ENCODE measurements at regions not wholly inside any gene's neighbourhood (a gene's known extent, or its start where the extent isn't known, plus 50 kb on each side); places are given as distances from the start of the nearest gene placed in this dataset.
"Not testable (repeated sequence)": the region's sequence is repeated elsewhere in the genome, so short reads cannot be mapped to it uniquely, and the experiment has no call there.

DNA sequence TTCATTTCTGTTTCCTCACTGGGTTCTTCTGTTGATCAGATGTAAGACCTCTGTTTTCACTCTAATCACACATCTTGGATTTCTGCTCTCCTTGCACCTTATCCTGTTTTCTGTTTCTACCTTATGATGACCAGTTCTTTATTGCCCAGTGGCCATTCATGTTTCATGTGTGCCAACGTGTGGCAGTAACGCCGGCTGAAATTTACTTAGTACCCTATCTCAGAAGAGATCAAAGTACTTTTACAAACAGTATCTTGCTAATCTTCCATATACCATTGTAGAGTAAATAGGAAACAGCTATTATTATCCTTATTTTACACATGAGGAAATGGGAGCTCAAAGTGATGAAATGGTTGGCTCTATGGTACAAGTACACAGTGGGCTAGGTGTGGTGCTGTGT is 74.0 kb downstream of the GATA3 start:
- no peak for DNase-seq (ENCODE audit: low read depth)

DNA sequence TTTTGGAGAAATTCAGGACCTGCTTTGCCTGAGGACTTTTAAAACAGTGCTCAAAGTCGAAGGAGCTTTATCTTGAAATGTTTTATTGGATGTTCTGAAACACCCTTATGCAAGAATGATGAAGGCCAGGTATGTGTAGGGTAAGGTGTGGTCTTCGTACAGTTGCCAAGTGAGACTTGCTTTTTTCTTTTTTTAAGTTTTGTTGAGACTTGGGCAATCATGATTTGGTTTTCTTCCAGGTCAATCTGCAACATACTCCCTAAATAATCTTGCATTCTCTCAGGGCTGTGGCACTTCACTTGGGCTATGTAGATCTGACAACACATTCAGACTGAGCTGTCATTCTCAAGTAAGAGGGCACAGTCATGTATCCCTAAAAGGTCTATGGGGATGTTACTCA is 75.0 kb downstream of the GATA3 start:
- no peak for DNase-seq (ENCODE audit: low read depth)

DNA sequence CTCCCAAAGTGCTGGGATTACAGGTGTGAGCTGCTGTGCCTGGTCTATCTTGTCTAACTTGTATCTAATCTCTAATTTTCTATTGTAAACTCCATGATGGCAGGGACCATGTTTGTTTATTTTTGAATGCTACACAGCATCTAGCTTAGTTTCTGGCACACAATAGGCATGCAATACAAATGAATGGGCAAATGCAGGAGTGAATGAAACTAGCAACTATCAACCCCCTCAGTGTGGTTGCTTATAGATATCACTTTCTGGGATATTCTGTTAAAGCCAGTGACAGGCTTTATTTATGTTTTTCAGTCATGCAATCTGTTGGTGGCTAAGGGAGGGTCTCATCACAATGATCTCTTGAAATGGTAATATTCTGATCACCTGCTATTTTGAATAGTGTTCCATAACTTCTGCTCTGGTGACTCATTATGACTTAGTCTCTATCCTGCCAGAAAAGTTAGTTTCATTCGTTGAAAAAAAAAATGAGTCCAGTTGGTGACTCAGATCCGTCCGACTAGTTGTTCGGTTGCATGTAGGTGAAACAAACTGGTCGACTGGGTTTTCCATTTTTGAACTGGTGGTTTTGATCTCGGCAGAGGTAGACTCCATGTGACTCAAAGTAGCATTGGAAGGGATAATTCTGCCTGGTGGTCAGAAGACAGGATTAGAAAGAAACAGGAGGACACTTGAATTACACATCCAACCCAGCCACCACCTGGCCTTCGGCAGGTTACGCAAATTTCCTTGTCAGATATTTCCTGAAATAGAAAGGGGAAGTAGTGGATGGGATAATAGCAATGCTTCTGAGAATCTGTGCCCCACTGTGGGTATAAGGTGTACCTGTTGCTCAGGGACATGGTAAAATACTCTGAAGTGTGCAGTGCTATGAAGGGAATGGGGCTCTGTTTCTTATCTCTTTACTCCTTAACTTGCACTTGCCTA is 76.8 kb downstream of the GATA3 start:
- DNase-seq (ENCODE audit: low read depth), result peak; percentile 29

DNA sequence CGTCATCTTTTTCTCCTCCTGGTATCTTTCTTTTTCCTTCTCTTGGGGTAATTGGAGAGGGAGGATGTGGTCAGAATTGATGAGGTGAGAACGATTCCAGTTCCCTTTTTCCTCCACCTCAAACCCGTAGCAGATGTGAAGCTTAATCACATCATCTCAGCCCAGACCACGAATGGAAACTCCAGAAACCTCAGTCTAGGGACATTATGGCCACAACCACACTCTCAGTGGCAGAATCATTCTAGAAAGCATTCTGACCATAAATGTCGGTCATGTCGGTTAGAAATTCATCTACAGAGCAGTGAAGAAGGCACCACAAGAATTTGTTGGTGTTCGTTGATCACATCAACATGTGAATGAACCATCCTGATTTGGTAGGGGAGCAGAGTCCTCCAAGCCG is 78.7 kb downstream of the GATA3 start:
- DNase-seq (ENCODE audit: low read depth), result peak; percentile 52

DNA sequence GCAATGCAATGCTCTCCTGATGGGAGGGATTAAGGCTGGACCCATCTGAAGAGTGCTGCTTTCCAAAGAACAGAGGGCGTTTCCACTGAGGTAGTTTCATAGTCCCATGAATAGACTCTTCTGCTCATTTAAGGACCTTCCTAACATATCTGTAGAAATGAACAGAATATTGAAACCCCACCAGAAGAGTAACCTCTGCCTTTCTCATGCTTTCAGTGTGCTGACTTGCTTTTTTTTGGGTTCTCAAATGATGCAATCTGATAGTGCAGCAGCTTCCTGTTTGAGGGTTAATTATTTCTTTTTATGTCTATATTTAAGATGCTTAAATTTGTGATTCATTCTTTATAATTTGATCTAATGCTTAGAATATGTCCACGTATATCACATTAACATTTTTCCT is 82.2 kb downstream of the GATA3 start:
- no peak for DNase-seq (ENCODE audit: low read depth)

DNA sequence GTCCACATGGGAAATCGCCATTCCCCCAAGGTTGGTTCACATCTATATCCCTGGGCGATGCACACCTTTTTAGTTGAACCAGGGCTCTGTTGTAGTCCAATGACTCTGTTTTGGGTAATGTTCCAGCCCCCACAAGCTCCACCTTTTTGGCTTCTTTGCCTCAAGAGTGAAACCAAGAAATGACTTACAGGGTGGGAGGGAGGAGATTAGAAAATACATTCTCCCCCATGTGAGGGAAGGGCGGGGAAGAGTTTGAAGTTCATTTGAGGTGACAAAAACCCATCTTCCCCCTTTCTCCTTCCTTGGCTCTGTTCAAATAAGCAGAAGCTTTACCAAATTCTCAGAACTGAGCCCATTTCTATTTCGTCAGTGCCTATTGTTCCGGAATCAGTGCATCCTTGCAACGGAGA is 82.8 kb downstream of the GATA3 start:
- DNase-seq (ENCODE audit: low read depth), result peak; percentile 31

DNA sequence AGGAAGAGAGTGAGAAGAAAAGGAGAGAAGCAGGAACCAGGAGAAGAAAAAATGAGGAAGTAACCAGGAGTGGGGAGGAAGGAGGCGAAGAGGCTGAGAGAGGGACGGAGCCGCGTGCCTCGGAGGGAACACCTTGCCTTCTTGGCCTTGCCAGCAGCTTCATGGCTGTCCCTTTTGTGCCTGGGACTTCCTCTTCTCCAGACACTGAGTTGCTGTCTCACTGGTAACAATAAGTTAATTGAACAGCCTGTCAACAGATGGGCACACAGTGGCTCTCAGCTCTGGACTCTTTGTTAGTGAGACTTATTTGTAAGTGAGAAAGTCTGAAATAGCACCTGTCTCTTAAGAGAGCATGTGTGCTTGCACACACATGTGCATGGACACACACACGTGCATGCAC is 83.2 kb downstream of the GATA3 start:
- DNase-seq (ENCODE audit: low read depth), result peak; percentile 15

DNA sequence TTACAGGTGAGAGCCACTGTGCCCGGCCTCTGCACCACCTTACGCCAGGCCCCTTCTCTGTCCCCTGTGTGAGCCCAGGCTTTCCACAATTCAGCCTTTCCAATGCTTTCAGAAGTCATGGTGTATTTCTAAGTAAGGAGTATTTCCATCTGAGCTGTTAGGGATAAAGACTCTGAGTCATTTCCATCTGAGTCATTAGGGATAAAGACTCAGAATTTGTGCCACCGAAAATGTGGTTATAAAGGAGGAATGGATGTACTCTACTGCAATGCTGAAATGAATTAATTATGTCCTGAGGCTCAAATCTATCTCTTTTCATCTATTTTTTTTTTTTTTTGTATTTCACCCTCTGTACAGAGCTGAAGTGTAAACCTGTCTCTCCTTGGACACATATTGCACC is 84.0 kb downstream of the GATA3 start:
- DNase-seq (ENCODE audit: low read depth), result no peak

DNA sequence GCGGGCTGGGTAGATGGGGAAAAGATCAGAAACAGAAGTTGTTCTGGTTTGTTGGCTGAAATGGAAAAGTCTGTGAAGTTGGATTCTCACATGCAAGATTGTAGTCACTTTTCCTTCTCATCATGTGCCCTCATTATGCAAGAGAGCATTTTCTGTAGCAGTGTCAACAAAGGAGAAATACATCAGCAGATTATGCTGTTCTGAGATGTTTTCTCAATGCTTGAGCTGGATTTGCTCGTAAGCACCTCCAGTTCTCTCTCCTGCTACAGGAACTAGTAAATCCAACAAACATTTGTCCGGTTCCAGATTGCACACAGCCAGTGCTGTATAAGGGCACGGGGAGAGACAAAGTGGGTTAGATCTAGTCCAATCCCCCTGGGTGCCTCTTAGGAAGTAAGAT is 90.0 kb downstream of the GATA3 start:
- no peak for DNase-seq (ENCODE audit: low read depth)

DNA sequence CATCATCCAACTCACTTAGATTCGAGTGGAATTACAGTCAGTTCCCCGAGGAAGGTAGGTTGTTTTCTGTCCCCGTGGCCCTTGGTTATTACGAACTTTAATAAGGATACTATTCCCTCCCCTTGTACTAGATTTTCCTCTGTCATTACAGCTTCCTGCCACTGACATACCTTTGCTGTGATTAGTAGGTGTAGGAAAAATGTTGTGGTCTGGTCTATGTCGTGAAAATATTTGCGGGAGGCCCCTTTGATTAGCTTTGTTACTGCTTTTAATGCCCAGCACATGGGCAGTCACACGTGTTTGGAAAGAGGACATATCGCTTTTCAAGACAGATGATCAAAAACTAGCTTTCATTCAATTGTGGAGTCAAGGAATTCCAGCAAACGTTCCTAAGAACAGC is 92.2 kb downstream of the GATA3 start:
- DNase-seq (ENCODE audit: low read depth), result no peak

DNA sequence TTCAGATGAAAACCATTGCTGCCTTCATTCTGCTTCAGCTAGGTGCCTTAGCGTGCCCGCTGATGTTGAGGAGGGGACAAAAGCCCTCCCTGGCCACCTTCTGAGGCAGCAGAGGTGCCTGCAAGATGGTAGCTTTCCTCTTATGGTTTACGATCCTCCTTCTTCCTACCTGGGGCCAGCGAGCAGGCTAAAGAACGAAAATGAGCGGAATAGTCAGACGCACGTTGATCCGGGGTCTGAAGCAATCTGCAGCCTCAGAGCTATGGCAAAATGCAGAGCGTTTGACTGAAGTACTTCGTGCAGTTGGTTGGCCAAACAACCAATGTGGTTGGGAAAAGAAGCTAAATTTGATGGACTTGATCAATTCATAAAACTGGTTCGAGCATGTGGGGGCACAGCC is 95.5 kb downstream of the GATA3 start:
- DNase-seq (ENCODE audit: low read depth), result no peak

DNA sequence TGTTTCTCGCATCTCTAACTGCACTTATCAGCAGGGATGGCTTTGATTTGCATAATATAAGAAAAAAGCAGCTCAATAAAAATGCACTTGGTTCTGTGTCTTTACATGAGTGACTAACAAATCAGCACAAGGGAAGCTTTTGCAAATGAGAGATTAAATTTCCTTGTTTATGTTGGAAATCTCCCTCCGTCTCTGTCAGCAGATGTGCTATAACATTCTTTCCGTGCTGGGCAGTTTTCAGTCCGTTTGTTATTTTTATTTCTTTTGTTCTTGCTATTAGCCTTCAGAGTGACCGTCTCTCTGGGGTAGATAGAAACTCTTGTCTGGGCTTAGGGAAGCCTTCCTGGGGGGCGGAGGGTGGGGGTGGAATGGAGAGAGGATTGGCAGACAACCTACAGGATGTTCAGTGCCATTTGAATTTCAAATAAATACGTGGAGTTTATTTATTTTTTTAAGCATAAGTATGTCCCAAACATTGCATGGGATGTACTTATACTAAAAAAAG is 96.0 kb downstream of the GATA3 start:
- DNase-seq (ENCODE audit: low read depth), result no peak

DNA sequence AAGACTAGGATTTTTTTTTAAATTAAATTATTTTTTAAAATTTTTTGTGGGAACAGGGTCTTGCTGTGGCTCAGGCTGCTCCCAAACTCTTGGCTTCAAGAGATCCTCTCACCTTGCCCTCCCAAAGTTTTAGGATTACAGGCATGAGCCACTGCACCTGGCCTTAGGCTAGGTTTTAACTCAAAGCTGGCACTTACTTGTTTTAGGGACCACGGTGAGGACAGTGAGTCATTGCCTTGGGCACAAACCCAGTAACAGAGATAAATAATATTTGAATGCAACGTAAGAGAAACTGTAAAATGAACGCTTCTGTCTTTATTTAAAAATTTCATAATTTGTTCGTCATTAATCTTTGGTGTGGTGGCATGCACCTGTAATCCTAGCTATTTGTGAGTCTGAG is 96.6 kb downstream of the GATA3 start:
- no peak for DNase-seq (ENCODE audit: low read depth)

DNA sequence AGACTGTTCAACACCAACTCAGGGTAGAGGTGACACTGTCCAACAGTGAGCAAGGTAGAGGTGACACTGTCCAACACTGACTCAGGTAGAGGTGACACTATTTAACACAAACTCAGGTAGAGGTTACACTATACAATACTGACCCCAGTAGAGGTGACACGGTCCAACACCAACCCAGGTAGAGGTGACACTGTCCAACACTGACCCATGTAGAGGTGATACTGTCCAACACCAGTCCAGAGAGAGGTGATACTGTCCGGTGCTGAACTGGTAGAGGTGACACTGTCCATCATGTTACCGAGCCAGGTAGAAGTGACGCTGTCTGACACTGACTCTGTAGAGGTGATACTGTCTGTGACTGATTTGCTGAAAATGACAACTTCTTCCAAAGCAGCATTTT is 102.4 kb downstream of the GATA3 start:
- no peak for DNase-seq (ENCODE audit: low read depth)

DNA sequence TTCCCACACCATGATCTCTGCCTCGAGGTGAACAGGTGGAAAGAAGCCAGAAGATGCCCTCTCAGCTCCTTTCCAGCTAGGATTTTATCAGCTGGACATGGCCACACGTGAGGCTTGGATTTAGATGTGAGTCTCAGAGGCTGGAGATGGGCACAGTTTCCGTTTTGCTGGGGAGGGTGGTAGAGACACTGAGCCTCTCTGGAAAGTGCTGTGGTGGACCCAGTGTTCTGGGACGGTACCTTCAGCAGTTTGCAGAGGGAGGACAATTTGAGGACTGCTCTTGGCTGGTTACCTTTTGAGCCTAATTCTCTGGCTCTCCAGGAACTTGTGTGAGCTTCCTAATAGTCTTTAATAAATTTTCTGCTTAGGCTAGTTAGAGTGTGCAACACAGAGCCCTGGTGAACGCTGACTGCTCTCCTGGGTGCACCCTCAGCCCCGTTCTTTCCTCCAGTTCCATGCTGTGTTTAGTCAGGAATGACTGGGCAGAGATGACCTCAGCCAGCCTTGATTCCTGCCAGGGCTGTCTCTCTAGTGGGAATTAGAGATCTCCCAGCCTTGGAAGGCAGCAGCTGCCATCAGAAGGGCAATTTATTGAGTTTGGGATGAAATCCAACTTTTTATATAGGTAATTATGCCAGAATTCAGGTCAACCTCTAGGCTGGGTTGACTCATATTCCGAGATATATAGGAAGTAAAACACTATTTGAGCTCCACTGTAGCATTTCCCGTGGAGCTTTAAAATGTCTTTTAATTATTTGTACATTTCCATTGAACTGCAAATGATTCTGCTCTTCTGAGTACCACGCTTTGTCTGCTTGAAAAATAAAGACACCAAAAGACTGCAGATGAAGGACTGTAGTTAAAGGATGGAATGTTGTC is 103.9 kb downstream of the GATA3 start:
- no peak for DNase-seq (ENCODE audit: low read depth)

DNA sequence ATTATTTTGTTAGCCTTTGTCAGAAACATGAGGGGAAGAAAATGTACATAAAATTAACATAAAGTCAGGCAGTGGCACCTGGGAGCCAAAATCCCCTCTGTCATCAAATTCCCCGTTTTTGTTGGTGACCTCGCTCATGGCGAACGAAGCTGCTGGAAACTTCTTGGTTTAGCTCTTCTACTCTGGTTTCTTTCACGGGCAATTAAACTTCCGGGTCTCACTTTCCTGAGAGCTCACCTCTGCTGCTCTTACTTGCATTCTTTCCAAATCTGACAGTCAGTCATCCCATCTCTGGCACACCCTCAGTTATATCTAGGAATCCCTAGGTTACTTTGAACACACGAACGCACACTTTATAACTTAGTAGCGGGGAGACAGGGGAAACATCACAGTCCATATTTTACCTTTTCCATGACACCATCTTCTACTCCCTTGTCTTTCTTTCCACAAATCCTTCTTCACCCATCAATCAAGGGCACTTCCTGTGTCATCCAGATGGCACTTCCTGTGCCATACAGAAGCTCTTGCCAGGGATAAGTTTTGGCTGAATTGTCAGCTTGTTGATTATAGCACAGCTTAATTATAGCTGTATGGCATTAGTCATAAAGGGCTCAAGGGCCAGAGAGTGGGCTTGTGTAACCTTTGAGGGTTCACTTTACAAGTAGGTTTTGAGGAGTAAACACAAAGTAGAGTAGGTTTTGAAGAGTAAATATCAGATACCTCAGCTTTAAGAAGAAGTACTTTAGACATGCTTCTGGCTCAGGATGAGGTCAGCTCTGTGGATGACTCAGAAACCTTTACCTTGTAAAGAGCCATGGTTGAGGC is 105.1 kb downstream of the GATA3 start:
- no peak for DNase-seq (ENCODE audit: low read depth)

DNA sequence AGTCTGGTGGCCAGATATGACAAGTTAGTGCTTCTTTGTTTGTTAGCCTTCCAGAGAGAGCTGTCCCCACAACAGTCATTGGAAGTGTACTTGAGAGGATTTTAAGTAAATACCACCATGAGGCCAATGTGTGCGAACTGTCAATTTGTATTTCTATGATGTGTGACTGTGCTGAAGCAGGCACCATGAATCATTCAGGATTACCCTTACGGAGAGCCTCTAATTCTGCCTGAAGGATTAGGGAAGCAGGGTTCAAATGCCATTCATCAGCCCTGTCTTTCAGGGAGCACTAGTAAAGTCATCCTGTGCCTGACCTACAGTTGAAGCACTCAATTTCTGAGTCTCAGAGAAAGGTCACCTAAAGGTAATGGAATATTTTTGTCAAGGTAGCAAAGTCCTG is 109.3 kb downstream of the GATA3 start:
- DNase-seq (ENCODE audit: low read depth), result no peak

DNA sequence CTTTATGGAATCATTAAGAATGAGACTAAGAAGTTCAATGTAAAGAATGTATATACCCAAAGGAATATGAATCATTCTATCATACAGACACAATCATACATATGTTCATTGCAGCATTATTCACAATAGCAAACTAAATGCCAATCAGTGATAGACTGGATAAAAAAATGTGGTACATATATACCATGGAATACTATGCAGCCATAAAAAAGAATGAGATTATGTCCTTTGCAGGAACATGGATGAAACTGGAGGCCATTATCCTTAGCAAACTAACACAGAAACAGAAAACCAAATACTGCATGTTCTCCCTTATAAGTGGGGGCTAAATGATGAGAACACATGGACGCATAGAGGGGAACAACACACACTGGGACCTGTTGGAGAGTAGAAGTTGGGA is 110.2 kb downstream of the GATA3 start:
- DNase-seq (ENCODE audit: low read depth), result not testable (repeated sequence)

DNA sequence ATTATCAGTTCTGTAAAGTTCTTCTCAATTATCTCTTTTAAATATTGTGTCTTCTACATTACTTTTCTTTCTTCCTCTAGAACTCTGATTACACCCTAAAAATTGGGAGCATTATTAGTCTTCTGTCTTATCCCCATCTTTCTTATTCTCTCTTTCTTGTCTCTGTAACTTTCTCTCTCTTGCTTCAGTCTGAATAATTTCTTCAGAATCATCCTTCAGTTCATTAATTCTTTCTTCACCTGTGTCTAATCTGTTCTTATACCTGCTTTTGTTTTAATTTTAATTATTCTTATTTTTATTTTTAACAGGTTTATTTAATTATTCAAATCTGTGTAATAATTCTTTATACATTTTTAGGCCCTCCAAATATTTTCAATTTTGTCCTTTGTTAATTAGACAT is 114.3 kb downstream of the GATA3 start:
- no peak for DNase-seq (ENCODE audit: low read depth)

DNA sequence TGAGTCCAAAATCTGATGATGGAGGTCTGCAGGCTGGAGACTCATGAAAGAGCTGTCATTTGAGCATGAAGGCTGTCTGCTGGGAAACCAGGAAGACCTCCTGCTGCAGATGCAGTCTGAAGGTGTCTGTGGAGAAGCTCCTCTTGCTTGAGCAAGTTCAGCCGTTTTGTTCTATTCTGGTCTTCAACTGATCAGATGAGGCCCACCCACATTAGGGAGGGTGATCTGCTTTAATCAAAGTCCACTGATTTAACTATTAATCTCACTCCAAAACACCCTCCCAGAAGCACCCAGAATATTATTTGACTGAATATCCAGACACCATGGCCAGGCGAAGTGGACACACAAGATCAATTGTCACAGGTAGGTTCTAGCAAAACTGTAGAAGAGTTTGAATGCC is 116.5 kb downstream of the GATA3 start:
- no peak for DNase-seq (ENCODE audit: low read depth)

DNA sequence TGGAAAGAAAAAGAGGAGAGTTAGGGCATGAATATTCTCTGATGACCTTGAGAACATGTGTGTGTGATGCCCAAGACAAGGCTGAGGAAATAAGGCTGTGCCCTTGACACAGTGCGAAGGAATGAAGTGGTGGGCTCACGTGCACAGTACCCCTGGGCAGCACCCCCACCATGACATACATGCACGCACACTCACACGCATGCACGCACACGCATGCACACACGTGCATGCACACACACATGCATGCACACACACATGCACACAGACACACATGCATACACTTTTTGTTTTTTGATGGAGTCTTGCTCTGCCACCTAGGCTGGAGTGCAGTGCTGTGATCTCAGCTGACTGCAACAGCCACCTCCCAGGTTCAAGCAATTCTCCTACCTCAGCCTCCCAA is 118.1 kb downstream of the GATA3 start:
- DNase-seq (ENCODE audit: low read depth), result no peak

DNA sequence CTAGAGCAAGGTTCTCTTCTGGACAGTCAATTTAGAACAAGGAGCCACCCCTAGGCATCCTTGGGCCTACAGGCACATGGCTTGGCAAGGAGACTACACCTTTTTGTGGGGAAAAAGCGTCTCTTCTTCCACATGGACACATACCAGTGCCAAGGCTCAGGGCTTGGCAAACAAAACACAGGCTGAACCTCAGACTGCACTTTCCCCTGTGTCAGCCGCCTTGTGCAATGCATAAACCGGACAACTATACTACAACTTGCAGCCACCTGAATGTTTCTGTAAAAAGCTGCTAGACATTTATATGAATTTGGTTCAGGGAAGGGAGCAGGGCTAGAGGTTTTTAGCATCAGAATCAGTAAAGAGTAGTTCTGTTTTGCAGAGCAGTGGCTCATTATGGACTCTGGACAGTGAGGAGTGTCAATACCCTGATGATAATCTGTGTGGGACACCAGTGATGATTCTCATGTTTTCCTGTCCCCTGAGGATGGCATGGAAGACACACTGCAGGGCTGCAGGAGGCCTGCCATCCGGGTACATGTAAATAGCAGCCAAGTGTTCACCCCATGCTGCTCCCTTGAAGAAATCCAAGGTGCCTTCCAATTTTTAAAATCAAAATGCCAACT is 118.9 kb downstream of the GATA3 start:
- DNase-seq (ENCODE audit: low read depth), result no peak

Measured in activated T-cell treated with anti-CD3 and anti-CD28 coated beads for 48 hours (primary cell).